Kidney (tissue), 13 donors: ENCODE measurements at regions not wholly inside any gene's neighbourhood (a gene's known extent, or its start where the extent isn't known, plus 50 kb on each side); places are given as distances from the start of the nearest gene placed in this dataset.

Experiments used
- DNase-seq, 5 donors: peaks; one replicate each; pipeline ENCODE4 v3.0.0-alpha.2; 2013 to 2020
- FAIRE-seq: peaks from 2 replicates; lab custom pipeline; 2012; peaks lifted over from hg19 to GRCh38; lab: Jason Lieb, UNC
- H3K27ac ChIP-seq, 2 donors: one replicate each; pipeline ENCODE4 v1.7.0; 2013; ENCODE audit warnings: low read depth in 2 of 2, low read length in 2 of 2, inconsistent platforms in 1 of 2
- H3K27me3 ChIP-seq: one replicate; pipeline ENCODE4 v1.7.1; 2013; ENCODE audit warnings: low read length, inconsistent platforms; ENCODE audit not compliant: control insufficient read depth, insufficient read depth
- H3K36me3 ChIP-seq, 3 donors: one replicate each; pipeline versions ENCODE4 v1.7.0 to v1.7.1; 2013; ENCODE audit warnings: low read length in 3 of 3, control low read depth in 1 of 3, inconsistent platforms in 1 of 3; ENCODE audit not compliant: insufficient read depth in 3 of 3, control insufficient read depth in 2 of 3
- H3K4me1 ChIP-seq, 3 donors: one replicate each; pipeline versions ENCODE4 v1.7.0 to v1.7.1; 2013; ENCODE audit warnings: low read length in 3 of 3, inconsistent platforms in 1 of 3, low read depth in 1 of 3; ENCODE audit not compliant: control insufficient read depth in 2 of 3, insufficient read depth in 2 of 3
- H3K4me3 ChIP-seq, 3 donors: one replicate each; pipeline versions ENCODE4 v1.7.0 to v1.8.1; 2013; ENCODE audit warnings: low read length in 3 of 3, control low read depth in 1 of 3, inconsistent platforms in 1 of 3
- H3K9ac ChIP-seq, 3 donors: one replicate each; pipeline versions ENCODE4 v1.7.0 to v1.7.1; 2013; ENCODE audit warnings: low read length in 3 of 3, control low read depth in 1 of 3, inconsistent platforms in 1 of 3
- H3K9me3 ChIP-seq, 3 donors: one replicate each; pipeline versions ENCODE4 v1.7.0 to v1.7.1; 2013; ENCODE audit warnings: low read length in 3 of 3, control low read depth in 1 of 3, inconsistent platforms in 1 of 3; ENCODE audit not compliant: control insufficient read depth in 2 of 3, insufficient read depth in 1 of 3
- intact Hi-C: fragments of 100-400 bp; cut with DNase I; formaldehyde crosslinking; loops from one replicate; pipeline ENCODE4 v1.11.1; 2022
- TF ChIP-seq, protein P1 (sequence below): IDR thresholded peaks from 3 replicates; pipeline ENCODE4 v1.5.1; 2012; ENCODE audit warnings: mild to moderate bottlenecking, moderate library complexity, borderline replicate concordance; ENCODE audit not compliant: insufficient read depth; ENCODE audit errors: extremely low read depth
- donor health status: control.
- donor health status: control.
- donor health status: control.
- donor health status: control.
- donor health status: control.
- donor health status: DM: yes; HTN: yes; CAD: no.
- donor health status: Normal renal cell carcinoma (clear cell type).

GRCh38 chr12:77578466-77579220 is 252.1 kb upstream of the NAV3 start:
- Histone ChIP-seq H3K27ac (no peak overlapping the region), H3K36me3 (no peaks in the 10 kb centered on the region), H3K4me3 (no peak overlapping the region), H3K9ac (no peak overlapping the region), H3K4me1 (no peaks in the 10 kb centered on the region), H3K9me3 (no peaks in the 10 kb centered on the region), H3K27me3 (no peaks in the 10 kb centered on the region)
- TF ChIP-seq, protein P1, sequence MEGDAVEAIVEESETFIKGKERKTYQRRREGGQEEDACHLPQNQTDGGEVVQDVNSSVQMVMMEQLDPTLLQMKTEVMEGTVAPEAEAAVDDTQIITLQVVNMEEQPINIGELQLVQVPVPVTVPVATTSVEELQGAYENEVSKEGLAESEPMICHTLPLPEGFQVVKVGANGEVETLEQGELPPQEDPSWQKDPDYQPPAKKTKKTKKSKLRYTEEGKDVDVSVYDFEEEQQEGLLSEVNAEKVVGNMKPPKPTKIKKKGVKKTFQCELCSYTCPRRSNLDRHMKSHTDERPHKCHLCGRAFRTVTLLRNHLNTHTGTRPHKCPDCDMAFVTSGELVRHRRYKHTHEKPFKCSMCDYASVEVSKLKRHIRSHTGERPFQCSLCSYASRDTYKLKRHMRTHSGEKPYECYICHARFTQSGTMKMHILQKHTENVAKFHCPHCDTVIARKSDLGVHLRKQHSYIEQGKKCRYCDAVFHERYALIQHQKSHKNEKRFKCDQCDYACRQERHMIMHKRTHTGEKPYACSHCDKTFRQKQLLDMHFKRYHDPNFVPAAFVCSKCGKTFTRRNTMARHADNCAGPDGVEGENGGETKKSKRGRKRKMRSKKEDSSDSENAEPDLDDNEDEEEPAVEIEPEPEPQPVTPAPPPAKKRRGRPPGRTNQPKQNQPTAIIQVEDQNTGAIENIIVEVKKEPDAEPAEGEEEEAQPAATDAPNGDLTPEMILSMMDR, result no peak
- FAIRE-seq, result no peak
- no peak for DNase-seq
- intact Hi-C loops, result no loop called here

DNA sequence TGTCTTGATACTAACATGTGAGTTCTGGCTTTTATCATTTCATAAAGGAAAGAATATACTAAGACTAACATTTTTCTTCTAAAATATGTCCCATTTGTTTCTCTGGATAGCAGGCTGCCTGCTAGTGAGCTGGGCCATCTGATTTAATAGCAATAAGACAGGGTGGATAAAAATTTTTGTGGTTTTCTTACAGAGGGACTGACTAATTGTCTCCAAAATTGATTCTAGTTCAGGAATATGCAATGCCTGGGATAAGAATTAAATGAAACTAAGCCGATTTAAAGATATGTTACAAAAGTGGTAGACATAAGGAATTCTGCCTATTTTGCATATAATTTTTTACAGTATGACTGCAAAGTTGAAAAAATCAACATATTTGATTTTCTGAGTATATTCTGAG is 252.9 kb upstream of the NAV3 start:
- TF ChIP-seq, protein P1, result no peak
- Histone ChIP-seq H3K27ac (no peak overlapping the region), H3K4me1 (no peaks in the 10 kb centered on the region), H3K9ac (no peak overlapping the region), H3K4me3 (no peak overlapping the region), H3K9me3 (no peaks in the 10 kb centered on the region), H3K27me3 (no peaks in the 10 kb centered on the region), H3K36me3 (no peaks in the 10 kb centered on the region)
- DNase-seq, result no peak
- FAIRE-seq, result no peak
- intact Hi-C loops, result no loop called here

- DNase-seq (no peak), FAIRE-seq (no peak)
- Histone ChIP-seq H3K9me3 (no peaks in the 10 kb centered on the region), H3K4me1 (no peaks in the 10 kb centered on the region), H3K9ac (no peak overlapping the region), H3K36me3 (no peaks in the 10 kb centered on the region), H3K4me3 (no peak overlapping the region), H3K27me3 (no peaks in the 10 kb centered on the region), H3K27ac (no peak overlapping the region)
- intact Hi-C loops, result no loop called here
- TF ChIP-seq, protein P1, result no peak
Measured at GRCh38 chr12:77575376-77575919, 255.2 kb upstream of the NAV3 start.

- Histone ChIP-seq H3K9ac (no peak overlapping the region), H3K27ac (no peak overlapping the region), H3K4me3 (no peak overlapping the region), H3K27me3 (no peaks in the 10 kb centered on the region), H3K36me3 (no peaks in the 10 kb centered on the region), H3K4me1 (no peaks in the 10 kb centered on the region), H3K9me3 (no peaks in the 10 kb centered on the region)
- TF ChIP-seq, protein P1, result no peak
- no peak for DNase-seq
- intact Hi-C loops, result no loop called here
- no peak for FAIRE-seq
Measured at GRCh38 chr12:77572371-77572770, 258.3 kb upstream of the NAV3 start.
